ENCODE measurements at regions not wholly inside any gene's neighbourhood (a gene's known extent, or its start where the extent isn't known, plus 50 kb on each side); places are given as distances from the start of the nearest gene placed in this dataset.

DNA sequence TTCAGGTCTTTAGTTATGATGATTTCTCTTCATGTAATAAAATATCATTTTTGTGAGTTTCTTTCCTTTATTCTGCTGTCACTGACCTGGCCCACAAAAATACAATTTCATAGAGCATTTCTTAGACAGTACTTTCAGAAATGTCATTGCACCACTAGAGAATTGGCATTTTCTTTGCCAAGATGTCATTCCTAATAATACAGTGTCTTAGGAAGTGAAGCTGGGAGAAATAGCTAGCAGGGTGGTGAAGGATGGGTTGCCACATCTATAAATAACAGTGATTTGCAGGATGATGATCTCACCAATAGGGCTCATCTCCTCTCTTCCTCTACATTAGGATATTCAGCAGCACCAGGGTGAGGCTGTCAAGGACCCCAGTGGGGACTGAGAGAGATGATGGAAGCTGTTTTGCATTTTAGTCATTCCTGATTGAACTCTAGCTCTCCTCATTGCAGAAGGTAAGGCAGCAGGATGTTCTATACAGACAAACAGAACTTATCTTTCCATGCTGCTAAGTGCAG, 452.1 kb downstream of the NXPH1 start:
- H3K9me1 ChIP-seq (ENCODE audit: insufficient read depth, low read length) = no peaks in the 10 kb centered on the region
- no peak overlapping the region for H3K9ac ChIP-seq (ENCODE audit: low read depth, low read length)
- no peak overlapping the region for H4K5ac ChIP-seq (ENCODE audit: low read depth, low read length)
- no peaks in the 10 kb centered on the region for H3K79me1 ChIP-seq (ENCODE audit: low read depth in 1 of 2, low read length in 2 of 2)
- no peak overlapping the region for H2AK9ac ChIP-seq (replicated peaks; ENCODE audit: low read depth, low read length, poor library complexity)
- H3K14ac ChIP-seq (replicated peaks; ENCODE audit: low read depth, low read length) = no peak overlapping the region
- CTCF ChIA-PET = no interaction called here
- no peak overlapping the region for H3K4me3 ChIP-seq (ENCODE audit: insufficient read depth, low read depth, low read length)
- no peak overlapping the region for H2AK5ac ChIP-seq (ENCODE audit: low read depth, low read length)
- no TSS peak for BruUV-seq (replicated peaks)
- H4K91ac ChIP-seq (ENCODE audit: insufficient read depth, low read depth, low read length) = no peak overlapping the region
- peaks cover 5% of the 10 kb centered on the region; the same call in 1 of the 2 replicates for H3K9me3 ChIP-seq (ENCODE audit: control insufficient read depth, insufficient read depth, low read length)
- H3K18ac ChIP-seq (ENCODE audit: low read depth, low read length) = no peak overlapping the region
- H2BK15ac ChIP-seq (ENCODE audit: low read depth, low read length) = no peak overlapping the region
- no peak for TF ChIP-seq CEBPB (IDR thresholded peaks at IDR 0.05; ENCODE audit: low read depth, low read length)
- TF ChIP-seq CHD1 (IDR thresholded peaks at IDR 0.05; ENCODE audit: low read depth, low read length) = no peak
- TF ChIP-seq MAFK (IDR thresholded peaks at IDR 0.05; ENCODE audit: low read depth, low read length) = no peak
- no peak for TF ChIP-seq MAZ (IDR thresholded peaks at IDR 0.05; ENCODE audit: borderline replicate concordance, low read depth, low read length)
- no peak for TF ChIP-seq RFX5 (IDR thresholded peaks at IDR 0.05; ENCODE audit: low read depth, low read length)
- no peak for TF ChIP-seq SMC3 (IDR thresholded peaks at IDR 0.05; ENCODE audit: low read depth, low read length)
- no peak for TF ChIP-seq USF2 (IDR thresholded peaks at IDR 0.05; ENCODE audit: low read depth, low read length)
- no peak for TF ChIP-seq MXI1 (IDR thresholded peaks at IDR 0.05; ENCODE audit: borderline replicate concordance, low read depth, low read length)
- no peak for TF ChIP-seq BHLHE40 (IDR thresholded peaks at IDR 0.05; ENCODE audit: low read depth, low read length)
- TF ChIP-seq FOS (IDR thresholded peaks at IDR 0.05; ENCODE audit: low read depth, low read length) = no peak
- no peak for TF ChIP-seq RCOR1 (IDR thresholded peaks at IDR 0.05; ENCODE audit: insufficient replicate concordance, low read length)
- no peak for TF ChIP-seq CTCF (conservative IDR thresholded peaks at IDR 0.05; ENCODE audit: low read depth, low read length)
- TF ChIP-seq ELK1 (IDR thresholded peaks at IDR 0.05; ENCODE audit: borderline replicate concordance, low read depth, low read length) = no peak
- H3K23ac ChIP-seq (ENCODE audit: low read depth, low read length) = no peak overlapping the region
- H3K4me2 ChIP-seq (ENCODE audit: low read depth, low read length) = no peak overlapping the region
- H2AFZ ChIP-seq (replicated peaks; ENCODE audit: low read length, poor library complexity) = no peak overlapping the region
- ATAC-seq (ENCODE audit: low read depth) (no peak), DNase-seq (no peak)
- H2BK20ac ChIP-seq (ENCODE audit: low read depth, low read length) = no peak overlapping the region
- no peak overlapping the region for H3K4ac ChIP-seq (ENCODE audit: low read depth, low read length)
- H4K20me1 ChIP-seq (ENCODE audit: insufficient read depth, low read length) = no peaks in the 10 kb centered on the region
- H3K36me3 ChIP-seq (ENCODE audit: control insufficient read depth, insufficient read depth, low read length) = no peaks in the 10 kb centered on the region
- H2BK5ac ChIP-seq (ENCODE audit: low read depth, low read length, poor library complexity, severe bottlenecking) = no peak overlapping the region
- in situ Hi-C loops (cut with MboI; ENCODE audit: low sequenced_read_pairs) = no loop called here
- H3K27ac ChIP-seq (ENCODE audit: insufficient read depth, low read length) = no peak overlapping the region
- H3K4me1 ChIP-seq (ENCODE audit: control insufficient read depth, insufficient read depth, low read length) = no peaks in the 10 kb centered on the region
- POLR2A ChIA-PET (ENCODE audit: unreplicated experiment) = no interaction called here
- intact Hi-C loops (cut with micrococcal nuclease) = no loop called here
- no peak overlapping the region for H4K8ac ChIP-seq (ENCODE audit: low read depth in 2 of 2, low read length in 2 of 2)
- no peak overlapping the region for H3K56ac ChIP-seq (ENCODE audit: extremely low read depth, insufficient read depth, low read length)
- no peak overlapping the region for H2BK120ac ChIP-seq (ENCODE audit: low read depth, low read length)
- dilution Hi-C loops (cut with HindIII; ENCODE audit: low sequenced_read_pairs, unreplicated experiment) = no loop called here
- H3K27me3 ChIP-seq (ENCODE audit: control insufficient read depth, insufficient read depth, low read length) = no peaks in the 10 kb centered on the region

Measured in IMR-90 (cell line).